Coronary artery (tissue), 2 donors: ENCODE measurements at regions not wholly inside any gene's neighbourhood (a gene's known extent, or its start where the extent isn't known, plus 50 kb on each side); places are given as distances from the start of the nearest gene placed in this dataset.

Experiments used
- DNase-seq: peaks from one replicate; pipeline ENCODE4 v3.0.0-alpha.2; 2017; ENCODE audit warnings: low spot score
- H3K27ac ChIP-seq, 2 donors: fragments of 200-600 bp; sonication (generic); one replicate each; pipeline ENCODE4 v1.5.1; 2016 to 2019
- H3K4me3 ChIP-seq: fragments of 200-600 bp; sonication (generic); 2 replicates; pipeline ENCODE4 v1.5.1; 2016; ENCODE audit warnings: mild to moderate bottlenecking, moderate library complexity
- CTCF ChIP-seq: fragments of 200-600 bp; sonication (generic); IDR thresholded peaks from one replicate; pipeline ENCODE4 v1.5.1; 2019; ENCODE audit warnings: antibody characterized with exemption

DNA sequence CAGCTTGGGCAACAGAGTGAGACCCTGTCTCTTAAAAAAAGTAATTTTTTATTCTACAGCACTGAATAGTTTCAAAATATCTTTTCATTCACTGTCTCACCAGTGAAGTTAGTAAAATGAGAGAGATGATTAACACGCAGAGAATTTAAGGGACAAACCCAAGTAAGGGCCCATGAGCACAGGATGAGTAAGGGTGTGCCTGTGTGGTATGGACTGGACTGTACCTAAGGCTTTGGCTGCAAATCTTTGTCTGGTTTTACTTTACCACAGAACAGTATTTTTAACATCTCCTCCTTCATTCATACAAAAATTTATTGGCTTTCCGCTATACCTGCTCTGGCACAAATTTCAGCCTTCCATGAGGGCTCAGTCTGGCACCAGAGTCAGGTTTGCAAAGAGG lies 433.3 kb downstream of the UTRN start:
- H3K27ac ChIP-seq: no peak overlapping the region
- no peak for TF ChIP-seq CTCF
- DNase-seq: no peak

GRCh38 chr6:144721232-144721631 lies 436.1 kb downstream of the UTRN start:
- no peak for DNase-seq
- H3K4me3 ChIP-seq: no peak overlapping the region
- no peak for TF ChIP-seq CTCF
- H3K27ac ChIP-seq: no peak overlapping the region

More for the DNA sequence above, 433.3 kb downstream of the UTRN start:
- no peak overlapping the region for H3K4me3 ChIP-seq

DNA sequence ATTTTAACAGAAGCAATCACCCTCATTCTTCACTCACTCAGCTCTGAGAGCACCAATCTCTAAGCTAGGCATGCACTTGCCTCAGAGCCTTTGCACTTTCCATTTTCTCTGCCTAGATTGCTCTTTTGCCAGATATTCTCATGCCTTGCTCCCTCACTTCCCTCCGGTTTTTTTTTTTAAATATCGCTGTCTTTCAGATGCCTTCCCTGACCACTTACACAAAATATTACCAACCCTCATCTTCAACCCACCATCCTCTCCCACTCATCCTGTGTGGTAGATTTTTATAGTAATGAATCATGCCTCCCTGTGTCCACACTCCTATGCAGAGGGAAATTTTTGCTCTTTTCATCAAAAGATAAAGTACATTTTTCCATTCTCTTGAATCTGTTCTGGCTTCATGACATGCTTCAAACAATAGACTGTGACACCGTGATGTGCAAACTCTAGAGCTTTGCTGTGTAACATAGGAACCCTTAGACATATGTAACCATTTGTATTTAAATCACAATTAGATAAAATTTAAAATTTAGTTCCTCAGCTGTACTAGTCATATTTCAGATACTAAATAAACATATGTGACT lies 437.1 kb downstream of the UTRN start:
- TF ChIP-seq CTCF: no peak
- DNase-seq: no peak
- Histone ChIP-seq H3K27ac (no peak overlapping the region), H3K4me3 (no peak overlapping the region)

- DNase-seq: no peak
- no peak overlapping the region for H3K4me3 ChIP-seq
- no peak for TF ChIP-seq CTCF
- H3K27ac ChIP-seq: no peak overlapping the region
These were observed 437.8 kb downstream of the UTRN start for GRCh38 chr6:144722925-144723324.

- DNase-seq: no peak
- TF ChIP-seq CTCF: no peak
- no peak overlapping the region for H3K27ac ChIP-seq
- H3K4me3 ChIP-seq: no peak overlapping the region
These were observed 438.3 kb downstream of the UTRN start for GRCh38 chr6:144723431-144723830.

- DNase-seq: no peak
- no peak overlapping the region for H3K27ac ChIP-seq
- TF ChIP-seq CTCF: no peak
- no peak overlapping the region for H3K4me3 ChIP-seq
These were observed 439.7 kb downstream of the UTRN start for GRCh38 chr6:144724818-144725217.

GRCh38 chr6:144725736-144726522 lies 440.8 kb downstream of the UTRN start:
- DNase-seq: no peak
- no peak overlapping the region for H3K27ac ChIP-seq
- H3K4me3 ChIP-seq: no peak overlapping the region
- TF ChIP-seq CTCF: no peak
